ENCODE measurements at regions not wholly inside any gene's neighbourhood (a gene's known extent, or its start where the extent isn't known, plus 50 kb on each side); places are given as distances from the start of the nearest gene placed in this dataset.
A peak's percentile ranks its signal among the peaks of the same experiment; 100 is the strongest.

GRCh38 chr11:21928847-21929246 lies 264.0 kb upstream of the ANO5 start:
- no peaks in the 10 kb centered on the region for H3K9me3 ChIP-seq (ENCODE audit: control insufficient read depth in 2 of 3, insufficient read depth in 1 of 3, low read length in 3 of 3)
- H3K36me3 ChIP-seq (ENCODE audit: control insufficient read depth in 2 of 3, insufficient read depth in 3 of 3, low read length in 3 of 3), result no peaks in the 10 kb centered on the region
- H3K4me3 ChIP-seq (ENCODE audit: low read length in 3 of 3), result no peak overlapping the region
- intact Hi-C loops (cut with DNase I), result no loop called here
- DNase-seq, result no peak
- H3K9ac ChIP-seq (ENCODE audit: low read length in 3 of 3), result no peak overlapping the region
- TF ChIP-seq CTCF (IDR thresholded peaks at IDR 0.05; ENCODE audit: borderline replicate concordance, extremely low read depth, insufficient read depth), result no peak
- H3K4me1 ChIP-seq (ENCODE audit: control insufficient read depth in 2 of 3, insufficient read depth in 2 of 3, low read depth in 1 of 3, low read length in 3 of 3), result no peaks in the 10 kb centered on the region
- H3K27me3 ChIP-seq (ENCODE audit: control insufficient read depth, insufficient read depth, low read length), result no peaks in the 10 kb centered on the region
- H3K27ac ChIP-seq (ENCODE audit: low read depth in 2 of 2, low read length in 2 of 2), result no peak overlapping the region
- no peak for FAIRE-seq

DNA sequence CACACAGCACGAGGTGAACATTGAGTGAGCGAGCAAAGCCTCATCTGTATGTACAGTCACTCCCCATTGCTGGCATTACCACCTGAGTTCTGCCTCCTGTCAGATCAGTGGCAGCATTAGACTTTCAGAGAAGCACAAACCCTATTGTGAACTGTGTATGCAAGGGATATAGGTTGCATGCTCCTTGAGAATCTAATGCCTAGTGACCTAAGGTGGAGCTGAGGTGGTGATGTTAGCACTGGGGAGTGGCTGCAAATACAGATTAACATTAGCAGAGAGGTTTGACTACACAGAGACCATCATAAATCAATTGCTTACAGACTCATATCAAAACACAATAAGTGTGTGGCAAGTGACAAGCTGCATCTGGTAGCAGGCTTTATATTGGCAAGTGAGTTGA lies 262.5 kb upstream of the ANO5 start:
- no peak overlapping the region for H3K4me3 ChIP-seq (ENCODE audit: low read length in 3 of 3)
- intact Hi-C loops (cut with DNase I), result no loop called here
- no peak overlapping the region for H3K9ac ChIP-seq (ENCODE audit: low read length in 3 of 3)
- no peaks in the 10 kb centered on the region for H3K4me1 ChIP-seq (ENCODE audit: control insufficient read depth in 2 of 3, insufficient read depth in 2 of 3, low read depth in 1 of 3, low read length in 3 of 3)
- no peaks in the 10 kb centered on the region for H3K27me3 ChIP-seq (ENCODE audit: control insufficient read depth, insufficient read depth, low read length)
- no peaks in the 10 kb centered on the region for H3K36me3 ChIP-seq (ENCODE audit: control insufficient read depth in 2 of 3, insufficient read depth in 3 of 3, low read length in 3 of 3)
- H3K27ac ChIP-seq (ENCODE audit: low read depth in 2 of 2, low read length in 2 of 2), result no peak overlapping the region
- no peak for TF ChIP-seq CTCF (IDR thresholded peaks at IDR 0.05; ENCODE audit: borderline replicate concordance, extremely low read depth, insufficient read depth)
- DNase-seq (no peak), FAIRE-seq (no peak)
- H3K9me3 ChIP-seq (ENCODE audit: control insufficient read depth in 2 of 3, insufficient read depth in 1 of 3, low read length in 3 of 3), result no peaks in the 10 kb centered on the region

- DNase-seq (no peak), FAIRE-seq (no peak)
- Histone ChIP-seq H3K9me3 (ENCODE audit: control insufficient read depth in 2 of 3, insufficient read depth in 1 of 3, low read length in 3 of 3) (no peaks in the 10 kb centered on the region), H3K27me3 (ENCODE audit: control insufficient read depth, insufficient read depth, low read length) (no peaks in the 10 kb centered on the region), H3K4me1 (ENCODE audit: control insufficient read depth in 2 of 3, insufficient read depth in 2 of 3, low read depth in 1 of 3, low read length in 3 of 3) (no peaks in the 10 kb centered on the region), H3K4me3 (ENCODE audit: low read length in 3 of 3) (no peak overlapping the region), H3K9ac (ENCODE audit: low read length in 3 of 3) (no peak overlapping the region), H3K27ac (ENCODE audit: low read depth in 2 of 2, low read length in 2 of 2) (no peak overlapping the region), H3K36me3 (ENCODE audit: control insufficient read depth in 2 of 3, insufficient read depth in 3 of 3, low read length in 3 of 3) (no peaks in the 10 kb centered on the region)
- TF ChIP-seq CTCF (IDR thresholded peaks at IDR 0.05; ENCODE audit: borderline replicate concordance, extremely low read depth, insufficient read depth), result no peak
- intact Hi-C loops (cut with DNase I), result no loop called here
Measured at GRCh38 chr11:21931436-21932101, 261.3 kb upstream of the ANO5 start.

- H3K9ac ChIP-seq (ENCODE audit: low read length in 3 of 3), result no peak overlapping the region
- no peaks in the 10 kb centered on the region for H3K36me3 ChIP-seq (ENCODE audit: control insufficient read depth in 2 of 3, insufficient read depth in 3 of 3, low read length in 3 of 3)
- H3K4me1 ChIP-seq (ENCODE audit: control insufficient read depth in 2 of 3, insufficient read depth in 2 of 3, low read depth in 1 of 3, low read length in 3 of 3), result no peaks in the 10 kb centered on the region
- FAIRE-seq (peak; percentile 83), DNase-seq (no peak)
- no peaks in the 10 kb centered on the region for H3K9me3 ChIP-seq (ENCODE audit: control insufficient read depth in 2 of 3, insufficient read depth in 1 of 3, low read length in 3 of 3)
- H3K4me3 ChIP-seq (ENCODE audit: low read length in 3 of 3), result no peak overlapping the region
- no peak overlapping the region for H3K27ac ChIP-seq (ENCODE audit: low read depth in 2 of 2, low read length in 2 of 2)
- peak; percentile 41 for TF ChIP-seq CTCF (IDR thresholded peaks at IDR 0.05; ENCODE audit: borderline replicate concordance, extremely low read depth, insufficient read depth)
- intact Hi-C loops (cut with DNase I), result no loop called here
- no peaks in the 10 kb centered on the region for H3K27me3 ChIP-seq (ENCODE audit: control insufficient read depth, insufficient read depth, low read length)
Measured at GRCh38 chr11:21933095-21933494, 259.8 kb upstream of the ANO5 start.
